ENCODE measurements at regions not wholly inside any gene's neighbourhood (a gene's known extent, or its start where the extent isn't known, plus 50 kb on each side); places are given as distances from the start of the nearest gene placed in this dataset.
"Not testable (repeated sequence)": the region's sequence is repeated elsewhere in the genome, so short reads cannot be mapped to it uniquely, and the experiment has no call there.

- Mint-ChIP-seq H3K4me1 (ENCODE audit: low read depth) (no peaks in the 10 kb centered on the region), H3K9me3 (ENCODE audit: low read depth) (no peaks in the 10 kb centered on the region), H3K36me3 (ENCODE audit: low read depth) (no peaks in the 10 kb centered on the region), H3K27ac (ENCODE audit: unreplicated experiment) (no peak overlapping the region), H3K27me3 (ENCODE audit: low read depth) (peaks cover 3% of the 10 kb centered on the region), H3K4me3 (ENCODE audit: unreplicated experiment) (no peak overlapping the region)
- DNase-seq (ENCODE audit: low spot score): no peak
- TF ChIP-seq CTCF (IDR thresholded peaks at IDR 0.05): no peak
These were observed 140.7 kb downstream of the SREK1 start for GRCh38 chr5:66284588-66285342.

DNA sequence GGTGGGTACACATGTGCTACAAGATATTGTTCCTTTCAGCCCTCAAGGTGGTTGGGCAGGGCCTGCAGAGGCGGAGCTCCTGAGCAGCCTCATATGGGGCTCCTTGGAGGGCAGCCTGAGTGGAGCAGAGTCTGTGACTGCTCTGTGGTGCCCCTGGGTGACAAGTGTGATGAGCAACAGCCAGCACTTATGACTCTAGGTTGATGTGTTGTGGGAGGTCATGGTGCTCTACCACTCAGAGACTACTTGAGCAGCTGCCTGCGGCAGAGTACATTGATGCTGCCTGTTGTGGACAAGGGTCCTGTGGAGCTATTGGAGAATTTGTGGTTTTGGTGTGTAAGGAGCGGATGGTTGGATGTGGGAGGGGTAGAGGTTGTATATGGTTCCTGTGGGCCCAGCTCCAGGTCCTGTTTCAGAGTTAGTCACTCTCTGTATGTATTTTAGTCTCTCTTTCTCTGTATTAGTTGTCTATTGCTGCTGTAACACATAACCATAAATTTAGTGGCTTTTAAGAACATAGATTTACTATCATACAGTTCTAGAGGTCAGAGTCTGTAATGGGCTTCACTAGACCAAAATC, 141.3 kb downstream of the SREK1 start:
- TF ChIP-seq CTCF (IDR thresholded peaks at IDR 0.05): no peak
- no peaks in the 10 kb centered on the region for H3K4me1 Mint-ChIP-seq (ENCODE audit: low read depth)
- DNase-seq (ENCODE audit: low spot score): no peak
- no peaks in the 10 kb centered on the region for H3K36me3 Mint-ChIP-seq (ENCODE audit: low read depth)
- no peak overlapping the region for H3K4me3 Mint-ChIP-seq (ENCODE audit: unreplicated experiment)
- no peaks in the 10 kb centered on the region for H3K9me3 Mint-ChIP-seq (ENCODE audit: low read depth)
- no peak overlapping the region for H3K27ac Mint-ChIP-seq (ENCODE audit: unreplicated experiment)
- peaks cover 5% of the 10 kb centered on the region for H3K27me3 Mint-ChIP-seq (ENCODE audit: low read depth)

GRCh38 chr5:66291771-66292170, 147.7 kb downstream of the SREK1 start:
- DNase-seq (ENCODE audit: low spot score): no peak
- Mint-ChIP-seq H3K4me3 (ENCODE audit: unreplicated experiment) (no peak overlapping the region), H3K27me3 (ENCODE audit: low read depth) (peaks cover 16% of the 10 kb centered on the region), H3K4me1 (ENCODE audit: low read depth) (no peaks in the 10 kb centered on the region), H3K9me3 (ENCODE audit: low read depth) (no peaks in the 10 kb centered on the region), H3K36me3 (ENCODE audit: low read depth) (no peaks in the 10 kb centered on the region), H3K27ac (ENCODE audit: unreplicated experiment) (no peak overlapping the region)
- no peak for TF ChIP-seq CTCF (IDR thresholded peaks at IDR 0.05)

GRCh38 chr5:66293851-66294250, 149.8 kb downstream of the SREK1 start:
- not testable (repeated sequence) for H3K36me3 Mint-ChIP-seq (ENCODE audit: low read depth); DNase-seq (ENCODE audit: low spot score)

GRCh38 chr5:66299463-66299862, 155.4 kb downstream of the SREK1 start:
- Mint-ChIP-seq H3K27ac (ENCODE audit: unreplicated experiment) (no peak overlapping the region), H3K9me3 (ENCODE audit: low read depth) (no peaks in the 10 kb centered on the region), H3K4me3 (ENCODE audit: unreplicated experiment) (no peak overlapping the region), H3K27me3 (ENCODE audit: low read depth) (peaks cover 22% of the 10 kb centered on the region), H3K4me1 (ENCODE audit: low read depth) (no peaks in the 10 kb centered on the region), H3K36me3 (ENCODE audit: low read depth) (no peaks in the 10 kb centered on the region)
- DNase-seq (ENCODE audit: low spot score): no peak
- no peak for TF ChIP-seq CTCF (IDR thresholded peaks at IDR 0.05)

More at GRCh38 chr5:66293851-66294250, 149.8 kb downstream of the SREK1 start:
- H3K27ac Mint-ChIP-seq (ENCODE audit: unreplicated experiment); H3K4me3 Mint-ChIP-seq (ENCODE audit: unreplicated experiment); H3K9me3 Mint-ChIP-seq (ENCODE audit: low read depth); H3K4me1 Mint-ChIP-seq (ENCODE audit: low read depth): not testable (repeated sequence)
- H3K27me3 Mint-ChIP-seq (ENCODE audit: low read depth): peaks cover 16% of the 10 kb centered on the region

DNA sequence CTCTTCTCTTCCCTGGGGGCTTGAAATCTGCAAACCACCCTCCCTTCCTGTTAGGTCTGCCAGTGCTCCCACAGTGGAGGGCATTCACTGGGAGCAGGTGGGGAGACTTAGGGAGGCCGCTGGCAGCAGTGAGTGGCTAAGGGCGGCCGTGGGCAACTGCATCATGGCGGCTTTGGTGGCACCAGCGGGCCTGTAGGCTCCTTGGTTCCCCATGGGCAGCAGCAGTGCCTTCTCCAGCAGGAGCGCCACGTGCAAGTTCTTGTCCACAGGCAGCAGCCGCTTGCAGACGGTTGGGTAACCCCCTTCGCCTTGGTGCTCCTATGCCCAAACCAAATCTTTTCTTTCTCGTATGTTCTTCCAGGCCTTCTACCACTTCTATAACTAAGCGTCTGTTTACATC, 158.2 kb downstream of the SREK1 start:
- peaks cover 30% of the 10 kb centered on the region for H3K27me3 Mint-ChIP-seq (ENCODE audit: low read depth)
- H3K9me3 Mint-ChIP-seq (ENCODE audit: low read depth): no peaks in the 10 kb centered on the region
- DNase-seq (ENCODE audit: low spot score): no peak
- no peak overlapping the region for H3K27ac Mint-ChIP-seq (ENCODE audit: unreplicated experiment)
- TF ChIP-seq CTCF (IDR thresholded peaks at IDR 0.05): no peak
- no peaks in the 10 kb centered on the region for H3K4me1 Mint-ChIP-seq (ENCODE audit: low read depth)
- H3K4me3 Mint-ChIP-seq (ENCODE audit: unreplicated experiment): no peak overlapping the region
- H3K36me3 Mint-ChIP-seq (ENCODE audit: low read depth): no peaks in the 10 kb centered on the region
